ENCODE measurements at regions not wholly inside any gene's neighbourhood (a gene's known extent, or its start where the extent isn't known, plus 50 kb on each side); places are given as distances from the start of the nearest gene placed in this dataset.

- H3K9me3 ChIP-seq (ENCODE audit: control insufficient read depth in 2 of 3, insufficient read depth in 1 of 3, low read length in 3 of 3) = no peaks in the 10 kb centered on the region
- H3K27me3 ChIP-seq (ENCODE audit: control insufficient read depth, insufficient read depth, low read length) = no peaks in the 10 kb centered on the region
- H3K9ac ChIP-seq (ENCODE audit: low read length in 3 of 3) = no peak overlapping the region
- no peak overlapping the region for H3K4me3 ChIP-seq (ENCODE audit: low read length in 3 of 3)
- H3K36me3 ChIP-seq (ENCODE audit: control insufficient read depth in 2 of 3, insufficient read depth in 3 of 3, low read length in 3 of 3) = no peaks in the 10 kb centered on the region
- no peaks in the 10 kb centered on the region for H3K4me1 ChIP-seq (ENCODE audit: control insufficient read depth in 2 of 3, insufficient read depth in 2 of 3, low read depth in 1 of 3, low read length in 3 of 3)
- intact Hi-C loops (cut with DNase I) = loop anchor here (10.0 kb wide), 1 partner anchor 835 kb away; no protein-coding TSS in a partner anchor
- TF ChIP-seq, protein P1, sequence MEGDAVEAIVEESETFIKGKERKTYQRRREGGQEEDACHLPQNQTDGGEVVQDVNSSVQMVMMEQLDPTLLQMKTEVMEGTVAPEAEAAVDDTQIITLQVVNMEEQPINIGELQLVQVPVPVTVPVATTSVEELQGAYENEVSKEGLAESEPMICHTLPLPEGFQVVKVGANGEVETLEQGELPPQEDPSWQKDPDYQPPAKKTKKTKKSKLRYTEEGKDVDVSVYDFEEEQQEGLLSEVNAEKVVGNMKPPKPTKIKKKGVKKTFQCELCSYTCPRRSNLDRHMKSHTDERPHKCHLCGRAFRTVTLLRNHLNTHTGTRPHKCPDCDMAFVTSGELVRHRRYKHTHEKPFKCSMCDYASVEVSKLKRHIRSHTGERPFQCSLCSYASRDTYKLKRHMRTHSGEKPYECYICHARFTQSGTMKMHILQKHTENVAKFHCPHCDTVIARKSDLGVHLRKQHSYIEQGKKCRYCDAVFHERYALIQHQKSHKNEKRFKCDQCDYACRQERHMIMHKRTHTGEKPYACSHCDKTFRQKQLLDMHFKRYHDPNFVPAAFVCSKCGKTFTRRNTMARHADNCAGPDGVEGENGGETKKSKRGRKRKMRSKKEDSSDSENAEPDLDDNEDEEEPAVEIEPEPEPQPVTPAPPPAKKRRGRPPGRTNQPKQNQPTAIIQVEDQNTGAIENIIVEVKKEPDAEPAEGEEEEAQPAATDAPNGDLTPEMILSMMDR (IDR thresholded peaks at IDR 0.05; ENCODE audit: borderline replicate concordance, extremely low read depth, insufficient read depth) = no peak
- DNase-seq (no peak), FAIRE-seq (no peak)
- H3K27ac ChIP-seq (ENCODE audit: low read depth in 2 of 2, low read length in 2 of 2) = no peak overlapping the region
Observed at GRCh38 chr21:26719750-26720149, 125.5 kb downstream of the ADAMTS1 start.

DNA sequence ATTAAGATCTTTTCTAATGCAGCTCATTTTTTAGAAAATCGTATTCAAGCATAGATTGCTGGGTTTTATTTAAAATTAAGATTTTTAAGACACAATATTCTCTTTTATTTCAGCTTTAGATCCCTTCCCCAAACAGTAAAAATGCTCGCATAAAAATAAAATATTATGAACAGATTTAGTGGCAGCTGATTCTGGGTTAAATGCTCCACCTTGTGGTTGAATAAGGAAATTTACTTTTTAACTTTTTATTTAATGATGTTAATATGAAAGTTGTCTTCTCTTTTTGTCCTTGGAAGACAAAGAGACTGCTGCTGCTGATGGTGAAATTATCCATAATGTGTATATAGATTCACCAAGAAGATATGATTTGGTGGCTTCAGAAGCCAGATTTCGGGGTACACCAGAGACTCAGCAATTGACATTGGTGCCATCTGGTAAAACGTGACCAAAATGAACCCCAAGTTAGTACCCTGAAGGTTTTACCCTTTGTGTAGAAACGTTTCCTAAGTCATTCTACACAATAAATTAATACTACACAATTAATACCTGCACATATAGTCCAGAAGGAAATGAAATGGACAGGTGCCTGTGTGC, 128.0 kb downstream of the ADAMTS1 start:
- H3K36me3 ChIP-seq (ENCODE audit: control insufficient read depth in 2 of 3, insufficient read depth in 3 of 3, low read length in 3 of 3) = no peaks in the 10 kb centered on the region
- peak; percentile 63 for FAIRE-seq
- no peak overlapping the region for H3K4me3 ChIP-seq (ENCODE audit: low read length in 3 of 3)
- peak in 2 of 5 donors; percentile 31 to 45 for DNase-seq
- no peak overlapping the region for H3K9ac ChIP-seq (ENCODE audit: low read length in 3 of 3)
- H3K27me3 ChIP-seq (ENCODE audit: control insufficient read depth, insufficient read depth, low read length) = no peaks in the 10 kb centered on the region
- TF ChIP-seq, protein P1 (IDR thresholded peaks at IDR 0.05; ENCODE audit: borderline replicate concordance, extremely low read depth, insufficient read depth) = peak; percentile 29
- H3K4me1 ChIP-seq (ENCODE audit: control insufficient read depth in 2 of 3, insufficient read depth in 2 of 3, low read depth in 1 of 3, low read length in 3 of 3) = no peaks in the 10 kb centered on the region
- no peaks in the 10 kb centered on the region for H3K9me3 ChIP-seq (ENCODE audit: control insufficient read depth in 2 of 3, insufficient read depth in 1 of 3, low read length in 3 of 3)
- intact Hi-C loops (cut with DNase I) = loop anchor here (10.0 kb wide), 1 partner anchor 832 kb away; no protein-coding TSS in a partner anchor
- no peak overlapping the region for H3K27ac ChIP-seq (ENCODE audit: low read depth in 2 of 2, low read length in 2 of 2)

DNA sequence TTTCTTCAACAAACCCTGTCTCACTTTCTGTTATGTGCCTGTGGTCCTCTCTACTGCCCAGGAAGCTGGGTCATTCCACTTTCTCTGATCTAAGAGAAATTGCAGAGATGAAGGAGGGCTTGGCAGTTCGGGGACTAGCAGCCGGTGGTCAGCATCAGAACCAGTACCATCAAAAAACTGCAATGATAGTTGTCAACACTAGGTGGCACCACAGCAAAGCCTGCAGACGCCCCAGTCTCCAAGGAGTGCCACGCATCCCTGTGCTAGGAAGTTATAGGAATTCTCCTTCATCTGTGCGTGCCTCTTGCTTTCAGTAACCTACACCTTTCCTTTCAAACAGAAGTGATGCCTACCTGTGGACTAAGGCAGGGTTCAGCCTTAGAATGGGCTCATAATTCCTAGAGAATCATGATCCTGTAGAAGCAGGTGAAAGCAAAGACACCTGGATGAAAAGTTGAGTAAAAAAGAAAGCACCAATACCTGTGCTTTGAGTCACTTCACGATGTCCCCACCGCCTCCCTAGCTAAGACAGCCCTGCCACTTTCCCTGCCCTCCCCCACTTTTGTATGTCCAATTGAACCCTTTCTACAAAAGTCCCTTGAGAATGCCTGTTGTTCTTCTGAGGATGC, 129.2 kb downstream of the ADAMTS1 start:
- TF ChIP-seq, protein P1 (IDR thresholded peaks at IDR 0.05; ENCODE audit: borderline replicate concordance, extremely low read depth, insufficient read depth) = peak; percentile 62
- Histone ChIP-seq H3K9ac (ENCODE audit: low read length in 3 of 3) (no peak overlapping the region), H3K27me3 (ENCODE audit: control insufficient read depth, insufficient read depth, low read length) (no peaks in the 10 kb centered on the region), H3K9me3 (ENCODE audit: control insufficient read depth in 2 of 3, insufficient read depth in 1 of 3, low read length in 3 of 3) (no peaks in the 10 kb centered on the region), H3K36me3 (ENCODE audit: control insufficient read depth in 2 of 3, insufficient read depth in 3 of 3, low read length in 3 of 3) (no peaks in the 10 kb centered on the region), H3K4me1 (ENCODE audit: control insufficient read depth in 2 of 3, insufficient read depth in 2 of 3, low read depth in 1 of 3, low read length in 3 of 3) (no peaks in the 10 kb centered on the region), H3K27ac (ENCODE audit: low read depth in 2 of 2, low read length in 2 of 2) (no peak overlapping the region), H3K4me3 (ENCODE audit: low read length in 3 of 3) (no peak overlapping the region)
- no peak for FAIRE-seq
- intact Hi-C loops (cut with DNase I) = loop anchor here (10.0 kb wide), 1 partner anchor 831 kb away; no protein-coding TSS in a partner anchor
- DNase-seq = peak in 4 of 5 donors; percentile 64 to 76 (median 66)

All from kidney (tissue), 13 donors.